PFSK-1 (cell line): ENCODE measurements at regions not wholly inside any gene's neighbourhood (a gene's known extent, or its start where the extent isn't known, plus 50 kb on each side); places are given as distances from the start of the nearest gene placed in this dataset.

Source experiments
- FOXP2 ChIP-seq: optimal IDR thresholded peaks from 2 replicates; pipeline ENCODE3; 2011; ENCODE audit warnings: borderline replicate concordance, control low read depth, inconsistent platforms; ENCODE audit not compliant: insufficient read depth; ENCODE audit errors: extremely low read length, extremely low read depth
- POLR2AphosphoS5 ChIP-seq: IDR thresholded peaks from 2 replicates; pipeline ENCODE4 v1.6.1; 2012; ENCODE audit warnings: low read depth, mild to moderate bottlenecking, control low read depth, low read length, moderate library complexity
- SIN3A ChIP-seq: IDR thresholded peaks from 2 replicates; pipeline ENCODE4 v1.6.1; 2012; ENCODE audit warnings: mild to moderate bottlenecking, low read length, moderate library complexity, borderline replicate concordance; ENCODE audit not compliant: insufficient read depth
- TAF1 ChIP-seq: IDR thresholded peaks from 2 replicates; pipeline ENCODE4 v1.6.1; 2012; ENCODE audit warnings: low read length, control low read depth, borderline replicate concordance; ENCODE audit not compliant: insufficient read depth
- TF ChIP-seq, protein P1 (sequence below), 2 experiments: IDR thresholded peaks; 2 replicates each; pipeline versions ENCODE4 v1.6.1 to v1.8.0; 2011 to 2012; ENCODE audit warnings: low read depth in 2 of 2, low read length in 2 of 2, control low read depth in 1 of 2, inconsistent platforms in 1 of 2, mild to moderate bottlenecking in 1 of 2, moderate library complexity in 1 of 2; ENCODE audit not compliant: insufficient read depth in 1 of 2

DNA sequence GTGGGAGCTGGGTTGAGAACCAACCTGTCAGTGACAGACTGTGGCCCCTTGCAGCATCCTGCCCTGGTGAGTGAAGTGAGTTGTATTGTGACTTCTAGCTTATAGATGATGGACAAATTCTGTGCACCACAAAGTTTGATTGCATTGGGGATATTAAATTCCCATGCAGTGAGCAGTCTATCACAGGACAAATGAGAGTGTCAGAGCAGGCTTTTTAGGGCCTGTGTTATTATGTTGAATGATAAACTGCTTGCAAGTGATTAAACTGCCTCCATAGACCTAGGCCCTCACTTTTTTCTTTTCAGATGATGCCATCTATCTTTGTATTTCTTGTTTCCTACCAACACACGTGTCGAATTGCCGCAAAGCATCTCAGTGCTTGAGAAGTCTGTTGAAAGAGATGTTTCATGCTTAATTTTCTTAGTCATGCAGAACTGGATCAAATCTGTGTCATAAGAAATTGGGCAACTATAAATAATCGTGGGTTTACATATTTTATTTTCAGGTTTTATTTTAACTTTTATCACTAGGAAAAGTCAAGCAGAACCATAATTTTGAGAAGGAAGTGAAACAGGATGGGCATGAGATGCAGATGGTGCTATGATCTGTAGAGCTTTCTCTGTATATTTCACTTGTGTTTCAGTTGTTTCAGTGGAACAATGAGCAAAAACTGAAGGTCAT lies 199.2 kb downstream of the S1PR1 start:
- TF ChIP-seq SIN3A = no peak
- no peak for TF ChIP-seq POLR2AphosphoS5
- TF ChIP-seq, protein P1, sequence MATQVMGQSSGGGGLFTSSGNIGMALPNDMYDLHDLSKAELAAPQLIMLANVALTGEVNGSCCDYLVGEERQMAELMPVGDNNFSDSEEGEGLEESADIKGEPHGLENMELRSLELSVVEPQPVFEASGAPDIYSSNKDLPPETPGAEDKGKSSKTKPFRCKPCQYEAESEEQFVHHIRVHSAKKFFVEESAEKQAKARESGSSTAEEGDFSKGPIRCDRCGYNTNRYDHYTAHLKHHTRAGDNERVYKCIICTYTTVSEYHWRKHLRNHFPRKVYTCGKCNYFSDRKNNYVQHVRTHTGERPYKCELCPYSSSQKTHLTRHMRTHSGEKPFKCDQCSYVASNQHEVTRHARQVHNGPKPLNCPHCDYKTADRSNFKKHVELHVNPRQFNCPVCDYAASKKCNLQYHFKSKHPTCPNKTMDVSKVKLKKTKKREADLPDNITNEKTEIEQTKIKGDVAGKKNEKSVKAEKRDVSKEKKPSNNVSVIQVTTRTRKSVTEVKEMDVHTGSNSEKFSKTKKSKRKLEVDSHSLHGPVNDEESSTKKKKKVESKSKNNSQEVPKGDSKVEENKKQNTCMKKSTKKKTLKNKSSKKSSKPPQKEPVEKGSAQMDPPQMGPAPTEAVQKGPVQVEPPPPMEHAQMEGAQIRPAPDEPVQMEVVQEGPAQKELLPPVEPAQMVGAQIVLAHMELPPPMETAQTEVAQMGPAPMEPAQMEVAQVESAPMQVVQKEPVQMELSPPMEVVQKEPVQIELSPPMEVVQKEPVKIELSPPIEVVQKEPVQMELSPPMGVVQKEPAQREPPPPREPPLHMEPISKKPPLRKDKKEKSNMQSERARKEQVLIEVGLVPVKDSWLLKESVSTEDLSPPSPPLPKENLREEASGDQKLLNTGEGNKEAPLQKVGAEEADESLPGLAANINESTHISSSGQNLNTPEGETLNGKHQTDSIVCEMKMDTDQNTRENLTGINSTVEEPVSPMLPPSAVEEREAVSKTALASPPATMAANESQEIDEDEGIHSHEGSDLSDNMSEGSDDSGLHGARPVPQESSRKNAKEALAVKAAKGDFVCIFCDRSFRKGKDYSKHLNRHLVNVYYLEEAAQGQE (IDR thresholded peaks at IDR 0.05; ENCODE audit: insufficient read depth in 1 of 2, low read depth in 2 of 2, low read length in 2 of 2) = no peak
- no peak for TF ChIP-seq FOXP2
- TF ChIP-seq TAF1 = no peak

GRCh38 chr1:101437800-101438199 lies 201.0 kb downstream of the S1PR1 start:
- TF ChIP-seq, protein P1 (IDR thresholded peaks at IDR 0.05; ENCODE audit: insufficient read depth in 1 of 2, low read depth in 2 of 2, low read length in 2 of 2) = no peak
- no peak for TF ChIP-seq SIN3A
- no peak for TF ChIP-seq POLR2AphosphoS5
- TF ChIP-seq TAF1 = no peak
- TF ChIP-seq FOXP2 = no peak

DNA sequence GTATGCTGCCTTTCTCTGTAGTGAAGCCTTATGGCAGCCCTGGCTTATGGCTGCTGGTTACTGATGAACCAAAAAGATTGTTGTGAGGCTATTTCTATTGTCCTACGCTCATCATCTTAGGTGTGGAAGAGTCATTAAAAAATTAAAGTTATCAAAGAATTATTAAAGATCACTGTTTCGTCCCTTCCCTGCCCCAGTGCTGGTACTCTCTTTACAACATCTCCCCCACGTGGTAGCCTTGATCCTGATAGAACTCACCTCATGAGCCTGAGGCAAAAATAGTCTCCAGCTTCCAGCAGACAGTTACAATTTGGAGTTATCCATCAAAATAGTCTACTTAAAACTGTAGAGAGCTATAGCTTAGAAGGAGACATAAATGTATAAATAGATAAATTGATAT lies 201.5 kb downstream of the S1PR1 start:
- TF ChIP-seq SIN3A (no peak), FOXP2 (no peak)
- TF ChIP-seq, protein P1 (IDR thresholded peaks at IDR 0.05; ENCODE audit: insufficient read depth in 1 of 2, low read depth in 2 of 2, low read length in 2 of 2) = no peak

GRCh38 chr1:101440485-101440884 lies 203.7 kb downstream of the S1PR1 start:
- TF ChIP-seq TAF1 = no peak
- TF ChIP-seq, protein P1 (IDR thresholded peaks at IDR 0.05; ENCODE audit: insufficient read depth in 1 of 2, low read depth in 2 of 2, low read length in 2 of 2) = no peak
- TF ChIP-seq SIN3A = no peak
- no peak for TF ChIP-seq POLR2AphosphoS5
- no peak for TF ChIP-seq FOXP2

GRCh38 chr1:101444381-101444780 lies 207.6 kb downstream of the S1PR1 start:
- TF ChIP-seq SIN3A (no peak), TAF1 (no peak), FOXP2 (no peak)
